ENCODE measurements at regions not wholly inside any gene's neighbourhood (a gene's known extent, or its start where the extent isn't known, plus 50 kb on each side); places are given as distances from the start of the nearest gene placed in this dataset.
"Not testable (repeated sequence)": the region's sequence is repeated elsewhere in the genome, so short reads cannot be mapped to it uniquely, and the experiment has no call there.

- Histone ChIP-seq H3K36me3 (ENCODE audit: control insufficient read depth in 2 of 3, insufficient read depth in 3 of 3, low read length in 3 of 3) (no peaks in the 10 kb centered on the region), H3K27ac (ENCODE audit: low read depth, low read length) (no peak overlapping the region), H3K4me3 (ENCODE audit: low read length) (no peak overlapping the region), H3K9me3 (ENCODE audit: control insufficient read depth in 2 of 3, low read length in 3 of 3) (no peaks in the 10 kb centered on the region), H3K4me1 (ENCODE audit: control insufficient read depth in 2 of 2, insufficient read depth in 2 of 2, low read length in 2 of 2) (no peaks in the 10 kb centered on the region), H3K27me3 (ENCODE audit: control insufficient read depth in 2 of 2, insufficient read depth in 2 of 2, low read length in 2 of 2) (no peaks in the 10 kb centered on the region)
- intact Hi-C loops (cut with micrococcal nuclease), result no loop called here
- ATAC-seq (no peak), DNase-seq (no peak)
- Mint-ChIP-seq H3K9me3 (peaks cover 0 to 6% (median 2%) of the 10 kb centered on the region in 11 donors), H3K4me3 (no peak overlapping the region), H3K4me1 (peaks cover 0 to 7% (median 0%) of the 10 kb centered on the region in 7 donors), H3K36me3 (peaks cover 0 to 12% (median 4%) of the 10 kb centered on the region in 5 donors), H3K27me3 (peaks cover 0 to 6% (median 0%) of the 10 kb centered on the region in 5 donors), H3K27ac (no peak overlapping the region)
- CTCF ChIA-PET, result no interaction called here
- POLR2A ChIA-PET, result no interaction called here
These were observed 114.3 kb downstream of the FAM50B start for GRCh38 chr6:3963426-3963825.

GRCh38 chr6:3965071-3965718, 113.7 kb downstream of the FAM217A start:
- Mint-ChIP-seq H3K27me3 (peaks cover 0 to 6% (median 0%) of the 10 kb centered on the region in 5 donors), H3K27ac (no peak overlapping the region), H3K36me3 (peaks cover 0 to 10% (median 5%) of the 10 kb centered on the region in 5 donors), H3K4me1 (peaks cover 0 to 7% (median 0%) of the 10 kb centered on the region in 7 donors), H3K4me3 (no peak overlapping the region), H3K9me3 (no peaks in the 10 kb centered on the region)
- Histone ChIP-seq H3K4me3 (ENCODE audit: low read length) (no peak overlapping the region), H3K27ac (ENCODE audit: low read depth, low read length) (no peak overlapping the region), H3K27me3 (ENCODE audit: control insufficient read depth in 2 of 2, insufficient read depth in 2 of 2, low read length in 2 of 2) (no peaks in the 10 kb centered on the region), H3K36me3 (ENCODE audit: control insufficient read depth in 2 of 3, insufficient read depth in 3 of 3, low read length in 3 of 3) (no peaks in the 10 kb centered on the region), H3K4me1 (ENCODE audit: control insufficient read depth in 2 of 2, insufficient read depth in 2 of 2, low read length in 2 of 2) (no peaks in the 10 kb centered on the region), H3K9me3 (ENCODE audit: control insufficient read depth in 2 of 3, low read length in 3 of 3) (no peaks in the 10 kb centered on the region)
- DNase-seq (no peak), ATAC-seq (no peak)
- ChIA-PET POLR2A (no interaction called here), CTCF (no interaction called here)
- intact Hi-C loops (cut with micrococcal nuclease), result no loop called here

- intact Hi-C loops (cut with micrococcal nuclease), result no loop called here
- H3K4me3 ChIP-seq (ENCODE audit: low read length), result no peak overlapping the region
- Mint-ChIP-seq H3K27ac (no peak overlapping the region), H3K27me3 (peaks cover 0 to 6% (median 0%) of the 10 kb centered on the region in 5 donors), H3K9me3 (no peaks in the 10 kb centered on the region), H3K36me3 (peaks cover 0 to 14% (median 4%) of the 10 kb centered on the region in 5 donors), H3K4me3 (no peak overlapping the region), H3K4me1 (peaks cover 0 to 7% (median 0%) of the 10 kb centered on the region in 7 donors)
- no peaks in the 10 kb centered on the region for H3K36me3 ChIP-seq (ENCODE audit: control insufficient read depth in 2 of 3, insufficient read depth in 3 of 3, low read length in 3 of 3)
- H3K27me3 ChIP-seq (ENCODE audit: control insufficient read depth in 2 of 2, insufficient read depth in 2 of 2, low read length in 2 of 2), result no peaks in the 10 kb centered on the region
- CTCF ChIA-PET, result no interaction called here
- ATAC-seq (no peak), DNase-seq (no peak)
- no peaks in the 10 kb centered on the region for H3K9me3 ChIP-seq (ENCODE audit: control insufficient read depth in 2 of 3, low read length in 3 of 3)
- H3K27ac ChIP-seq (ENCODE audit: low read depth, low read length), result no peak overlapping the region
- no peaks in the 10 kb centered on the region for H3K4me1 ChIP-seq (ENCODE audit: control insufficient read depth in 2 of 2, insufficient read depth in 2 of 2, low read length in 2 of 2)
- POLR2A ChIA-PET, result no interaction called here
These were observed 112.5 kb downstream of the FAM217A start for GRCh38 chr6:3966426-3966825.

- ChIA-PET CTCF (interaction anchor here (0.8 kb wide), 1 partner anchor 8 kb away, joined by 4 read pairs; no protein-coding TSS in a partner anchor), POLR2A (no interaction called here)
- DNase-seq (no peak), ATAC-seq (no peak)
- Histone ChIP-seq H3K27ac (ENCODE audit: low read depth, low read length) (no peak overlapping the region), H3K9me3 (ENCODE audit: control insufficient read depth in 2 of 3, low read length in 3 of 3) (no peaks in the 10 kb centered on the region), H3K4me3 (ENCODE audit: low read length) (no peak overlapping the region), H3K27me3 (ENCODE audit: control insufficient read depth in 2 of 2, insufficient read depth in 2 of 2, low read length in 2 of 2) (no peaks in the 10 kb centered on the region), H3K4me1 (ENCODE audit: control insufficient read depth in 2 of 2, insufficient read depth in 2 of 2, low read length in 2 of 2) (no peaks in the 10 kb centered on the region), H3K36me3 (ENCODE audit: control insufficient read depth in 2 of 3, insufficient read depth in 3 of 3, low read length in 3 of 3) (no peaks in the 10 kb centered on the region)
- H3K27me3 Mint-ChIP-seq, result peaks cover 0 to 9% (median 5%) of the 10 kb centered on the region in 5 donors
- no peaks in the 10 kb centered on the region for H3K9me3 Mint-ChIP-seq
- H3K27ac Mint-ChIP-seq, result no peak overlapping the region
- no peak overlapping the region for H3K4me3 Mint-ChIP-seq
- peaks cover 0 to 9% (median 4%) of the 10 kb centered on the region in 5 donors for H3K36me3 Mint-ChIP-seq
- intact Hi-C loops (cut with micrococcal nuclease), result no loop called here
- H3K4me1 Mint-ChIP-seq, result no peaks in the 10 kb centered on the region
These were observed 108.8 kb downstream of the FAM217A start for GRCh38 chr6:3970097-3970496.

- not testable (repeated sequence) for H3K36me3 Mint-ChIP-seq
These were observed 105.8 kb downstream of the FAM217A start for GRCh38 chr6:3973152-3973551.

GRCh38 chr6:3977875-3978711, 100.8 kb downstream of the FAM217A start:
- Mint-ChIP-seq H3K27me3 (peaks cover 0 to 30% (median 0%) of the 10 kb centered on the region in 5 donors), H3K9me3 (peaks cover 0 to 5% (median 0%) of the 10 kb centered on the region in 11 donors), H3K27ac (peak overlapping the region in 3 of 9 donors; percentile 5 to 66 (median 5)), H3K4me1 (peaks cover 6 to 13% (median 10%) of the 10 kb centered on the region in 7 donors), H3K4me3 (no peak overlapping the region), H3K36me3 (peaks cover 3 to 9% (median 6%) of the 10 kb centered on the region in 5 donors)
- intact Hi-C loops (cut with micrococcal nuclease), result loop anchor here (1.0 to 5.0 kb wide), 5 partner anchors 13 to 701 kb away; partner anchors contain the start of gene FAM50B (in 2 of the 2)
- H3K27me3 ChIP-seq (ENCODE audit: control insufficient read depth in 2 of 2, insufficient read depth in 2 of 2, low read length in 2 of 2), result no peaks in the 10 kb centered on the region
- no peaks in the 10 kb centered on the region for H3K36me3 ChIP-seq (ENCODE audit: control insufficient read depth in 2 of 3, insufficient read depth in 3 of 3, low read length in 3 of 3)
- H3K4me1 ChIP-seq (ENCODE audit: control insufficient read depth in 2 of 2, insufficient read depth in 2 of 2, low read length in 2 of 2), result no peaks in the 10 kb centered on the region
- CTCF ChIA-PET, result interaction anchor here (0.7 to 2.5 kb wide), 21 partner anchors 8 to 697 kb away, joined by 3 to 17 read pairs (median 4); partner anchors contain the start of gene FAM50B
- H3K9me3 ChIP-seq (ENCODE audit: control insufficient read depth in 2 of 3, low read length in 3 of 3), result no peaks in the 10 kb centered on the region
- H3K27ac ChIP-seq (ENCODE audit: low read depth, low read length), result no peak overlapping the region
- peak; percentile 98 for ATAC-seq
- POLR2A ChIA-PET, result interaction anchor here (1.1 kb wide), 1 partner anchor 523 kb away, joined by 3 read pairs; no protein-coding TSS in a partner anchor
- peak in 8 of 9 donors; percentile 23 to 69 (median 52) for DNase-seq
- H3K4me3 ChIP-seq (ENCODE audit: low read length), result no peak overlapping the region

More at GRCh38 chr6:3973152-3973551, 105.8 kb downstream of the FAM217A start:
- H3K27ac Mint-ChIP-seq; H3K4me3 ChIP-seq (ENCODE audit: low read length); DNase-seq; H3K36me3 ChIP-seq (ENCODE audit: control insufficient read depth in 2 of 3, insufficient read depth in 3 of 3, low read length in 3 of 3); H3K4me3 Mint-ChIP-seq; POLR2A ChIA-PET; ATAC-seq; H3K27me3 ChIP-seq (ENCODE audit: control insufficient read depth in 2 of 2, insufficient read depth in 2 of 2, low read length in 2 of 2); H3K9me3 ChIP-seq (ENCODE audit: control insufficient read depth in 2 of 3, low read length in 3 of 3); H3K9me3 Mint-ChIP-seq; intact Hi-C loops (cut with micrococcal nuclease); H3K4me1 Mint-ChIP-seq; H3K27ac ChIP-seq (ENCODE audit: low read depth, low read length); H3K4me1 ChIP-seq (ENCODE audit: control insufficient read depth in 2 of 2, insufficient read depth in 2 of 2, low read length in 2 of 2): not testable (repeated sequence)
- H3K27me3 Mint-ChIP-seq, result peaks cover 0 to 24% (median 5%) of the 10 kb centered on the region in 5 donors
- CTCF ChIA-PET, result interaction anchor here (0.6 kb wide), 1 partner anchor 113 kb away, joined by 3 read pairs; no protein-coding TSS in a partner anchor

All from naive thymus-derived CD4-positive, alpha-beta T cell (primary cell).